ENCODE measurements at regions not wholly inside any gene's neighbourhood (a gene's known extent, or its start where the extent isn't known, plus 50 kb on each side); places are given as distances from the start of the nearest gene placed in this dataset.
A peak's percentile ranks its signal among the peaks of the same experiment; 100 is the strongest.

DNA sequence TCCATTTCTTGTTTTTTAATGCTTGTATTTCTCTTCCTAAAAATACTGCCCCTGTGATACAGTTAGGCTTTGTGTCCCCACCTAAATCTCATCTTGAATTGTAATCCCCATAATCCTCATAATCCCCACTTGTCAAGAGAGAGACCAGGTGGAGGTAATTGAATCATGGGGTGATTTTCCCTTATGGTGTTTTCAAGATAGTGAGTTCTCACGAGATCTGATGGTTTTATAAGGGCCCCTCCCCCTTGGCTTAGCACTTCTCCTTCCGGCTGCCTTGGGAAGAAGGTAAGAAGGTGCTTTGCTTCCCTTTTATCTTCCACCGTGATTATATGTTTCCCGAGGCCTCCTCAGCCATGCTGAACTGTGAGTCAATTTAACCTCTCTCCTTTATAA lies 227.4 kb downstream of the MAN2A1 start:
- TF ChIP-seq, protein P1, sequence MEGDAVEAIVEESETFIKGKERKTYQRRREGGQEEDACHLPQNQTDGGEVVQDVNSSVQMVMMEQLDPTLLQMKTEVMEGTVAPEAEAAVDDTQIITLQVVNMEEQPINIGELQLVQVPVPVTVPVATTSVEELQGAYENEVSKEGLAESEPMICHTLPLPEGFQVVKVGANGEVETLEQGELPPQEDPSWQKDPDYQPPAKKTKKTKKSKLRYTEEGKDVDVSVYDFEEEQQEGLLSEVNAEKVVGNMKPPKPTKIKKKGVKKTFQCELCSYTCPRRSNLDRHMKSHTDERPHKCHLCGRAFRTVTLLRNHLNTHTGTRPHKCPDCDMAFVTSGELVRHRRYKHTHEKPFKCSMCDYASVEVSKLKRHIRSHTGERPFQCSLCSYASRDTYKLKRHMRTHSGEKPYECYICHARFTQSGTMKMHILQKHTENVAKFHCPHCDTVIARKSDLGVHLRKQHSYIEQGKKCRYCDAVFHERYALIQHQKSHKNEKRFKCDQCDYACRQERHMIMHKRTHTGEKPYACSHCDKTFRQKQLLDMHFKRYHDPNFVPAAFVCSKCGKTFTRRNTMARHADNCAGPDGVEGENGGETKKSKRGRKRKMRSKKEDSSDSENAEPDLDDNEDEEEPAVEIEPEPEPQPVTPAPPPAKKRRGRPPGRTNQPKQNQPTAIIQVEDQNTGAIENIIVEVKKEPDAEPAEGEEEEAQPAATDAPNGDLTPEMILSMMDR (IDR thresholded peaks at IDR 0.05; ENCODE audit: low read depth, low read length): no peak
- DNase-seq: no peak
- H3K9me3 ChIP-seq: no peaks in the 10 kb centered on the region
- no peaks in the 10 kb centered on the region for H3K4me1 ChIP-seq
- H3K4me3 ChIP-seq (ENCODE audit: low read depth, low read length): no peak overlapping the region
- H3K27me3 ChIP-seq: no peaks in the 10 kb centered on the region
- no peaks in the 10 kb centered on the region for H3K36me3 ChIP-seq

DNA sequence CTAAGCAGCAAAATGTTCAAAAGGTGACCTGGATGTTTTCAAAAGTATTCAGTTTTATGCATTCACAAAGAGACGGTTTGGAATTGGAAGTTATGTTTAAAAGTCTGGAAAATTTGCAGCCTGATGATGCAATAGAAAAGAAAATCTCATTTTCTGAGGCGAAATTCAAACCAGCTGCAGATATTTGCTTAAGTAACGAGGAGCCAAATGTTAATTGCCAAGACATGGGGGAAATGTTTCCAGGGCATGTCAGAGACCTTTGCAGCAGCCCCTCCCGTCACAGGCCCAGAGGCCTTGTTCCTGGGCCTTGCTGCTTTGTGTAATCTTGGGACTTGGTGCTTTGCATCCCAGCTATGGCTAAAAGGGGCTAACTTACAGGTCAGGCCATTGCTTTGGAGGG lies 228.2 kb downstream of the MAN2A1 start:
- no peak for DNase-seq
- Histone ChIP-seq H3K4me1 (no peaks in the 10 kb centered on the region), H3K36me3 (no peaks in the 10 kb centered on the region), H3K9me3 (no peaks in the 10 kb centered on the region), H3K27me3 (no peaks in the 10 kb centered on the region), H3K4me3 (ENCODE audit: low read depth, low read length) (no peak overlapping the region)
- TF ChIP-seq, protein P1 (IDR thresholded peaks at IDR 0.05; ENCODE audit: low read depth, low read length): no peak

DNA sequence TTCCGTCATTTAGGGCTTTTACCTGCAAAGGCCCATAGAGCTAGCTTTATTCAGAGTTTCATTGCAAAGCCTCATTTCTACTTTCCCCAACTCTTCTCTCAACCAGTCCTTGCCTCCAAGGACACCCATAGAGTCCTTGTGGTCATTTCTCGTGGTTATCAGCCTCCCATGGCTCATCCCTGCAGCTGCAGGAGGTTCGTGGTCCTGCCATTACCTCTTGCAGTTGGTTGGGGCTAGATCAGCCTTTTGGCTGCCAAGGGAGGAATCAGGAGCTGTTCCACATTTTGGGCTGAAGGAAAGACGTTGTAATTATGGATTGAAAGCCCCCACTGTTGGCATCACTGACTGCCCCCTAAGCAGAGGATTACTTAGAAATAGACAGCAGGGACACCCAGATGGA lies 231.0 kb downstream of the MAN2A1 start:
- H3K4me3 ChIP-seq (ENCODE audit: low read depth, low read length): no peak overlapping the region
- H3K27me3 ChIP-seq: no peaks in the 10 kb centered on the region
- H3K4me1 ChIP-seq: no peaks in the 10 kb centered on the region
- no peak for DNase-seq
- no peaks in the 10 kb centered on the region for H3K9me3 ChIP-seq
- TF ChIP-seq, protein P1 (IDR thresholded peaks at IDR 0.05; ENCODE audit: low read depth, low read length): no peak
- H3K36me3 ChIP-seq: no peaks in the 10 kb centered on the region

DNA sequence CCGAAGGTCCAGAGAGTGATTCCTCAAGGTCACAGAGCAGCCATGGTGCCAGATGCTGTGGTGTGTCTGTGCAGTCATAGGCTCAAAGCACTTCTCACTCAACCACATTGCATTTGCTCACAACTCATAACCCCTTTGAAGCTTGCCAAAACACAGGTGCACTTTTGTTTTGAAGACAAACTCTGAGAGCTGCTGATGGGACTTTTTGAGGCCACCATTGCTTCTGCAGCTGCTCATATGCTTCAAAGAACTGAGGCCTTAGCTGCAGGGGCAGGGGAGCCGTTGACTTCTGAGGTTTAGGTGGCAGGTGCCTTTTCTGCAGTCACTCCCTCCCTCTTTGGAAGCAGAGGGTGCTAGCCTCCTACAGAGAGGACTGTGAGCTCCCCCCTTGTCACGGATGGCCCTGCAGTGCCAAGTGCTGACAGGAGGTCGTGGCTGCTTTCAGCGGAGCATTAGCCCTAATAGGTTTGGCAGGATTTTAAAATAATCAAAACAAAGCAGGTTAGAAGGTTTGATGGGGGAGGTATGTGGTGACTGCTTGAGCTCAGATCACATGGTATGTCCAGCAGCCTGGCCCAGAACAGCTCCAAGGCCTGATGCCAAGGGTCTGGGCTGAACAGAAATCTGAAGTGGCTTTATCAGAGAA lies 232.1 kb downstream of the MAN2A1 start:
- no peaks in the 10 kb centered on the region for H3K27me3 ChIP-seq
- no peaks in the 10 kb centered on the region for H3K36me3 ChIP-seq
- no peak overlapping the region for H3K4me3 ChIP-seq (ENCODE audit: low read depth, low read length)
- no peaks in the 10 kb centered on the region for H3K4me1 ChIP-seq
- peak; percentile 24 for DNase-seq
- no peaks in the 10 kb centered on the region for H3K9me3 ChIP-seq
- TF ChIP-seq, protein P1 (IDR thresholded peaks at IDR 0.05; ENCODE audit: low read depth, low read length): no peak

DNA sequence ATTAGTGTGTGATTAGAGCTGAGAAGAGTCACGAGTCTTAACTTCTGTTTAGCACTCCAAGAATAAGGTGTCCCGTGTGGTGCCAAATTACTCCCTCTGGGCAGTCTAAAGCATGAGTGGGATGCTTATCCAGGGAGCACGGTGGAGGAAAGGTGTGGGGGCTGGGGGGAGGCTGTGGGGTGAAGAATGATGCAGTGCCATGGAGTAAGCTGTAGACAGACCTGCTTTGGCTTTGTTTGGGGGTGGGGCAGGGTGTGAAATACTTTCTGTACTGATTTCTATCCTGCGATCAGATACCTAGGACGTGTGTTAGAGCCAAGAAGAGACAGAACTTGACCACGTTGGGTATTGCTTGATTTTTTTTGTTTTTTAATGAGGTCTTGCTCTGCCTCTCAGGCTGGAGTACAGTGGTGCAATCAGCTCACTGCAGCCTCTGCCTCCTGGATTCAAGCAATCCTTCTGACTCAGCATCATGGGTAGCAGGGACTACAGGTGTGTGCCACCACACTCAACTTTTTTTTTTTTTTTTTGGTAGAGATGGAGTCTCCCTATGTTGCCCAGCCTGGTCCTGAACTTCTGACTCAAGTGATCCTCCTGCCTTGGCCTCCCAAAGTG lies 232.8 kb downstream of the MAN2A1 start:
- DNase-seq: no peak
- Histone ChIP-seq H3K9me3 (no peaks in the 10 kb centered on the region), H3K36me3 (no peaks in the 10 kb centered on the region), H3K4me1 (no peaks in the 10 kb centered on the region), H3K27me3 (no peaks in the 10 kb centered on the region), H3K4me3 (ENCODE audit: low read depth, low read length) (no peak overlapping the region)
- TF ChIP-seq, protein P1 (IDR thresholded peaks at IDR 0.05; ENCODE audit: low read depth, low read length): no peak

DNA sequence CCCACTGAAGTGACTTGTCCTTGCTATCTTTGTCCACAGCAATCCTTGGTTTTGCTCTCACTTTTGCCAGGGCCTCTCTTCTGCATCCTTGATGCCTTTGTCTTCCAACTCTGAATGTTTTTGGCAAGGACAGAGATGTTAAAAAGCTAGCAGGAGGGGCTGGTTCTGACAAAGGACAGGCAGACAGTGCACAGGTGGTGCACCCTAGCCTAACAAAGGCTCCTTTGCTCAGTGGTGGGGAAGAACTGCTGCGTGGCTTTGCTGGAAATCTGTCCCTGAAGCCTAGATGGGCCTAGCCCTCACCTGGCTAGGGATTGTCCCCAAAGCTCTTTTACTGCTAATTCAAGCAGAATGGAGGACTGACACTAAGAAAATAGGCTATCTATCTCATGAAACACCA lies 233.5 kb downstream of the MAN2A1 start:
- Histone ChIP-seq H3K27me3 (no peaks in the 10 kb centered on the region), H3K9me3 (no peaks in the 10 kb centered on the region), H3K4me1 (no peaks in the 10 kb centered on the region), H3K36me3 (no peaks in the 10 kb centered on the region), H3K4me3 (ENCODE audit: low read depth, low read length) (no peak overlapping the region)
- DNase-seq: no peak
- TF ChIP-seq, protein P1 (IDR thresholded peaks at IDR 0.05; ENCODE audit: low read depth, low read length): no peak
